NT2/D1 (cell line): ENCODE measurements at regions not wholly inside any gene's neighbourhood (a gene's known extent, or its start where the extent isn't known, plus 50 kb on each side); places are given as distances from the start of the nearest gene placed in this dataset.

Source experiments
- SUZ12 ChIP-seq: IDR thresholded peaks from 2 replicates; pipeline ENCODE4 v1.6.1; 2011; ENCODE audit not compliant: insufficient read length, insufficient read depth; ENCODE audit errors: extremely low read depth
- YY1 ChIP-seq: IDR thresholded peaks from 2 replicates; pipeline ENCODE4 v1.6.1; 2011; ENCODE audit not compliant: insufficient read length, insufficient read depth
- ZNF274 ChIP-seq: IDR thresholded peaks from 2 replicates; pipeline ENCODE4 v1.6.1; 2011; ENCODE audit warnings: mild to moderate bottlenecking, low read depth, low read length

DNA sequence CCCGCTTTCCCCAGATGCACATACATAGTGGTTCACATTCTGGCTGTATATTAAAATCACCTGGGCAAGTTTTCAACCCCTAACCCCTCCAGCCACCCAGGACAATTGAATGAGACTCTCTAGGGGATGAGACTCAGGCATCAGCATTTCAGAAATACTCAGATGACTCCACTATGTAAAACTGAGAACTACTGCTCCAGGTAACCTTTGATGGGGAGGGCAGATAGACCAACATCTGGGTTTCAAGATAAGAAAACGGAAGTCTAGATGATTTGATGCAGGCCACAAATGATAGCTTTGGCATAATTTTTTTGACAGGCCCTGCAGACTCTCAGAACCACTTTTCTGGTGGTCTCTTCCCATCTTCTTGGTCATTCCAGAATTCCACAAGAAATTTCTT lies 341.1 kb downstream of the EMP1 start:
- TF ChIP-seq SUZ12 (no peak), YY1 (no peak), ZNF274 (no peak)
